ENCODE measurements at regions not wholly inside any gene's neighbourhood (a gene's known extent, or its start where the extent isn't known, plus 50 kb on each side); places are given as distances from the start of the nearest gene placed in this dataset.
A peak's percentile ranks its signal among the peaks of the same experiment; 100 is the strongest.

DNA sequence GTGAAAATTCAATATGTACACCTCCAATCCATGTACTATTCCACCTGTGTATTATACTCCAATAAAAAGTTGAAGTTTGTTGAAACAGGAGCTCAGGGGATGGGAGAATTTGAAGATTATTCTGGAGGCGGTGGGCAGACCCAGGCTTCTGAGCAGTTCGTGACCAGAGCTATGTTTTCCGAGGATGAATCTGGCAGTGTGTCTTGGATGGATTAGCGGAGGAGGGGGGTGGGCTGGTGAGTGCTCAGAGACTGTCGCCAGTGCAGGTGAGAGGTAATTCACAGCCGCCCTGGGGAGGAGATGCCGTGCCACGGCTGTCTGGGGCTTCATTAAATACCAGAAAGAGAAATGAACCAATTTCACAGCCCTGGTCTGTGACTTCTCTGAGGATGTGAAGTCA, 283.0 kb upstream of the RTL1 start:
- no peaks in the 10 kb centered on the region for H3K36me3 ChIP-seq
- TF ChIP-seq, protein P1, sequence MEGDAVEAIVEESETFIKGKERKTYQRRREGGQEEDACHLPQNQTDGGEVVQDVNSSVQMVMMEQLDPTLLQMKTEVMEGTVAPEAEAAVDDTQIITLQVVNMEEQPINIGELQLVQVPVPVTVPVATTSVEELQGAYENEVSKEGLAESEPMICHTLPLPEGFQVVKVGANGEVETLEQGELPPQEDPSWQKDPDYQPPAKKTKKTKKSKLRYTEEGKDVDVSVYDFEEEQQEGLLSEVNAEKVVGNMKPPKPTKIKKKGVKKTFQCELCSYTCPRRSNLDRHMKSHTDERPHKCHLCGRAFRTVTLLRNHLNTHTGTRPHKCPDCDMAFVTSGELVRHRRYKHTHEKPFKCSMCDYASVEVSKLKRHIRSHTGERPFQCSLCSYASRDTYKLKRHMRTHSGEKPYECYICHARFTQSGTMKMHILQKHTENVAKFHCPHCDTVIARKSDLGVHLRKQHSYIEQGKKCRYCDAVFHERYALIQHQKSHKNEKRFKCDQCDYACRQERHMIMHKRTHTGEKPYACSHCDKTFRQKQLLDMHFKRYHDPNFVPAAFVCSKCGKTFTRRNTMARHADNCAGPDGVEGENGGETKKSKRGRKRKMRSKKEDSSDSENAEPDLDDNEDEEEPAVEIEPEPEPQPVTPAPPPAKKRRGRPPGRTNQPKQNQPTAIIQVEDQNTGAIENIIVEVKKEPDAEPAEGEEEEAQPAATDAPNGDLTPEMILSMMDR (IDR thresholded peaks at IDR 0.05): no peak
- no peak for TF ChIP-seq POLR2AphosphoS5 (IDR thresholded peaks at IDR 0.05; ENCODE audit: insufficient read depth in 1 of 2, low read depth in 1 of 2)
- peaks cover 7% of the 10 kb centered on the region for H3K4me1 ChIP-seq
- H3K27me3 ChIP-seq: no peaks in the 10 kb centered on the region
- intact Hi-C loops (cut with DNase I): no loop called here
- H3K4me3 ChIP-seq: no peak overlapping the region
- no peak overlapping the region for H3K27ac ChIP-seq
- no peaks in the 10 kb centered on the region for H3K9me3 ChIP-seq
- no peak for DNase-seq (ENCODE audit: extremely low spot score in 2 of 2)

DNA sequence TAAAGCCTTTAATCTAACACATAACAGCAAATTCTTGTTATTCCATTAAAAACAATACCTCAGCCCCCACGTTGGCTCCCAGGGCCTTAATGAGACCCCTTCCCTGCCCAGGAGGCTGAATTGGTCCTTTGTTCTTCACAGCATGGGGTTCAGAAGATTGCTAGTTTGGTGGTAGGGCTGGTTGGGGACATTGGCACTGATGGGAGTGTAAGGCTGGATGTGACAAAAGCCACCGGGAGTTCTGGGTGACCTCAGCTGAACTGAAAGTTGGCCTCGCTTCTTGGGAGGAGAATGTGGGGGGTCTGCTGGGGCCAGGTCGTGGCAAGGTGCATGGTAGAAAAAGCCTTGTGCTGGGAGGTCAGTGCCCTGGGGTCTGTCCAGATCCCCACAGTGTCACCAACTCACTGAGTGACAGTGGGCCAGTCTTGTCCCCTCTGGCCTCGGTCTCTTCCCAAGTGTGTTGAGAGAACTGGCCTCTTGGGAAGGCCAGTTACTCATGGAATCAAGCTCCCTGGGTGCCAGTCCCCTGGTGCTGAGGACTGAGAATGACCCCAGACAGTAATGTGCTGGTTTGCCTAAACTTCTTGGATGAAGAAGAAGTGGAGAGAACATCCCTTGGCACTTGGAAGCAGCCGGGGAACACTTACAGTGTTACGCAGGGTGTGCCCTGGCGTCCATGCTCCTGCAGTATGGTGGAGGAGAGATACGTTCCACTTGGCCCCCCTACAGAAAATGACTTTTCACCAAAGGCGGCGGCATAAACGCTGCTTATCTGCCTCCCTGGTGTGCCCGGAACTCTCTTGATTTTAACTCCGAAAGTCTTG, 283.7 kb upstream of the RTL1 start:
- intact Hi-C loops (cut with DNase I): no loop called here
- no peak for DNase-seq (ENCODE audit: extremely low spot score in 2 of 2)
- H3K9me3 ChIP-seq: no peaks in the 10 kb centered on the region
- no peaks in the 10 kb centered on the region for H3K27me3 ChIP-seq
- no peaks in the 10 kb centered on the region for H3K36me3 ChIP-seq
- H3K4me3 ChIP-seq: no peak overlapping the region
- peaks cover 7% of the 10 kb centered on the region for H3K4me1 ChIP-seq
- no peak overlapping the region for H3K27ac ChIP-seq
- TF ChIP-seq, protein P1 (IDR thresholded peaks at IDR 0.05): no peak
- TF ChIP-seq POLR2AphosphoS5 (IDR thresholded peaks at IDR 0.05; ENCODE audit: insufficient read depth in 1 of 2, low read depth in 1 of 2) (no peak), POLR2A (IDR thresholded peaks at IDR 0.05) (no peak)

DNA sequence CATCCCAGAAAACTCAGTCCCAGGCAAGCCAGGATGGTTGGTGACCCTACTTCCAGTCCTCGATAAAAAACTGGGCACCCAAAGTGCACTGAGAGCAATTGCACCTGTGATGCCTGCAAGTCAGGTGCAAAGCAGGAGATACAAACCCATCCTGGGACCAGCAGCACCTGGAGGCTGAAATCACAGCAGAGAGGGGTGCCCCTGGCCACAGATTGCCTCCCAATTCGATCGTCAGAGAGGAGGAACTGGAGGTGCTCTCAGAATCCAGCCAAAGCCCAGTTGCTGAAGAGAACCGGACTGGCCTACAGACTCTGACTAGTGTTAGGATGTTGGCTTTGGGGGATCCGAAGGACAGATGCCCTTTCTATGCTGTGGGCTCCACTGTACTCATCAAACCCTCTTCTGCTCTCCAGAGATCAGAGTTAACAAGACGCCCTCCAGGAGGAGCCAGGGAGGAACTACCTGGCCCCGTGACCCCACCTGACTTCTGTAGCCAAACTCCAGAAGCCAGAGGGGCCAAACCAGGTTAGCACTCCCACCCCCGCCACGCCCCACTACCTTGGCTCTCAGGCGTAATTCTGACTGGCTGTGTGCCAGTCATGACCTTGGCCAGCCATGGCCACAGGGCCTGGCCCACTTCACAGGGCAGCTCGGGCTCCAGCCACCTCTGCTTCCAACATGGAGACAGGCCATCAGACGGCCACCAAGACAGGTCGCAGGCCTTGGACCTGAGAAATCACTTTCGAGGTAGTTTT, 284.5 kb upstream of the RTL1 start:
- peak; percentile 72 to 84 for DNase-seq (ENCODE audit: extremely low spot score in 2 of 2)
- TF ChIP-seq, protein P1 (IDR thresholded peaks at IDR 0.05): no peak
- TF ChIP-seq POLR2AphosphoS5 (IDR thresholded peaks at IDR 0.05; ENCODE audit: insufficient read depth in 1 of 2, low read depth in 1 of 2) (no peak), POLR2A (IDR thresholded peaks at IDR 0.05) (no peak)
- Histone ChIP-seq H3K9me3 (no peaks in the 10 kb centered on the region), H3K36me3 (no peaks in the 10 kb centered on the region), H3K4me1 (peaks cover 7% of the 10 kb centered on the region), H3K27me3 (no peaks in the 10 kb centered on the region), H3K27ac (no peak overlapping the region), H3K4me3 (no peak overlapping the region)
- intact Hi-C loops (cut with DNase I): no loop called here

- H3K27ac ChIP-seq: no peak overlapping the region
- DNase-seq (ENCODE audit: extremely low spot score in 2 of 2): no peak
- intact Hi-C loops (cut with DNase I): no loop called here
Measured at GRCh38 chr14:101188571-101188915, 285.0 kb upstream of the RTL1 start.

More at GRCh38 chr14:101188571-101188915, 285.0 kb upstream of the RTL1 start:
- Histone ChIP-seq H3K27me3 (no peaks in the 10 kb centered on the region), H3K4me3 (no peak overlapping the region), H3K9me3 (no peaks in the 10 kb centered on the region), H3K36me3 (no peaks in the 10 kb centered on the region), H3K4me1 (peaks cover 7% of the 10 kb centered on the region)
- TF ChIP-seq POLR2A (IDR thresholded peaks at IDR 0.05) (no peak), POLR2AphosphoS5 (IDR thresholded peaks at IDR 0.05; ENCODE audit: insufficient read depth in 1 of 2, low read depth in 1 of 2) (no peak)
- TF ChIP-seq, protein P1 (IDR thresholded peaks at IDR 0.05): no peak

Measured in vagina (tissue), 2 donors.